ENCODE measurements at regions not wholly inside any gene's neighbourhood (a gene's known extent, or its start where the extent isn't known, plus 50 kb on each side); places are given as distances from the start of the nearest gene placed in this dataset.
"Not testable (repeated sequence)": the region's sequence is repeated elsewhere in the genome, so short reads cannot be mapped to it uniquely, and the experiment has no call there.

DNA sequence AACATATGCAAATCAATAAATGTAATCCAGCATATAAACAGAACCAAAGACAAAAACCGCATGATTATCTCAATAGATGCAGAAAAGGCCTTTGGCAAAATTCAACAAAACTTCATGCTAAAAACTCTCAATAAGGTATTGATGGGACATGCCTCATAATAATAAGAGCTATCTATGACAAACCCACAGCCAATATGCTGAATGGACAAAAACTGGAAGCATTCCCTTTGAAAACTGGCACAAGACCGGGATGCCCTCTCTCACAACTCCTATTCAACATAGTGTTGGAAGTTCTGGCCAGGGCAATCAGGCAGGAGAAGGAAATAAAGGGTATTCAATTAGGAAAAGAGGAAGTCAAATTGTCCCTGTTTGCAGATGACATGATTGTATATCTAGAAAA, 2148.1 kb upstream of the DEFB115 start:
- DNase-seq; in situ Hi-C loops (cut with HindIII; ENCODE audit: low pct_ligation_motif_present, low pct_unique_long_range_greater_than_20kb, low sequenced_read_pairs): not testable (repeated sequence)

- DNase-seq; in situ Hi-C loops (cut with HindIII; ENCODE audit: low pct_ligation_motif_present, low pct_unique_long_range_greater_than_20kb, low sequenced_read_pairs): not testable (repeated sequence)
Observed at GRCh38 chr20:29115097-29115496, 2142.4 kb upstream of the DEFB115 start.

- in situ Hi-C loops (cut with HindIII; ENCODE audit: low pct_ligation_motif_present, low pct_unique_long_range_greater_than_20kb, low sequenced_read_pairs): no loop called here
- DNase-seq: no peak
Observed at GRCh38 chr20:29119141-29119540, 2138.3 kb upstream of the DEFB115 start.

GRCh38 chr20:29119684-29120083, 2137.8 kb upstream of the DEFB115 start:
- DNase-seq; in situ Hi-C loops (cut with HindIII; ENCODE audit: low pct_ligation_motif_present, low pct_unique_long_range_greater_than_20kb, low sequenced_read_pairs): not testable (repeated sequence)

DNA sequence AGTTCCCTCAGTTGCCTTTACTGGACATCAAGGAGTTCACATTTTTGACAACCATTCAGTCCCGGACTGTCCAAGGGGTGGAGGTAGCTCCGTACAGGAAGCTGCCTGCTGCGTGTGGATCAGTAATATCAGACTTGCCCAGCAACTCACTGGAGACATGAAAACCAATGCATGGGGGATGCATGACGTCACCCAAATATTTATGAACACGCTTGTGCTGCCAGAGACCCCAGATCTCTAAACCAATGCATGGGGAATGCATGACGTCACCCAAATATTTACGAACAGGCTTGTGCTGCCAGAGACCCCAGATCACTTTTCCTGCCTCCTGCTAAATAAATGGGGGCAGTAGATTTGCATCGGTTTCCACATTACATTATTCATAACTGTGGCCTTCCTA, 2137.4 kb upstream of the DEFB115 start:
- in situ Hi-C loops (cut with HindIII; ENCODE audit: low pct_ligation_motif_present, low pct_unique_long_range_greater_than_20kb, low sequenced_read_pairs); DNase-seq: not testable (repeated sequence)

- in situ Hi-C loops (cut with HindIII; ENCODE audit: low pct_ligation_motif_present, low pct_unique_long_range_greater_than_20kb, low sequenced_read_pairs): not testable (repeated sequence)
Observed at GRCh38 chr20:29120575-29120974, 2136.9 kb upstream of the DEFB115 start.

GRCh38 chr20:29122784-29123183, 2134.7 kb upstream of the DEFB115 start:
- in situ Hi-C loops (cut with HindIII; ENCODE audit: low pct_ligation_motif_present, low pct_unique_long_range_greater_than_20kb, low sequenced_read_pairs); DNase-seq: not testable (repeated sequence)

More at GRCh38 chr20:29120575-29120974, 2136.9 kb upstream of the DEFB115 start:
- DNase-seq: not testable (repeated sequence)

DNA sequence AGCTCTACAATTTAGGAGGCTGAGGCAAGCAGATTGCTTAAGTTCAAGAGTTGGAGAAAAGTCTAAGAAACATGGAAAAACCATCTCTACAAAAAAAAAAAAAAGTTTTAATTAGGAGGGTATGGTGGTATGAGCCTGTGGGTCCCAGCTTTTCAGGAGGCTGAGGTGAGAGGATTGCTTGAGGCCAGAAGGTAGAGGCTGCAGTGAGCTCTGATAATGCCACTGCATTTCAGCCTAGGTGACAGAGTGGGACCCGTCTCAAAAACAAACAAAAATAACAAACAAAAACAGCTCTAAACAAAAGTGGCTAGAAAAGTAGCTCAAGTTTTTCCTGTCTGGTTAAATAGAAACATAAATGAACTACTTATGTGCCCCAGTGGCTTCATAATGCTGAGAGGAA, 2133.6 kb upstream of the DEFB115 start:
- no peak for DNase-seq
- in situ Hi-C loops (cut with HindIII; ENCODE audit: low pct_ligation_motif_present, low pct_unique_long_range_greater_than_20kb, low sequenced_read_pairs): no loop called here

Data from ACHN (cell line).